DOHH2 (cell line): ENCODE measurements at regions not wholly inside any gene's neighbourhood (a gene's known extent, or its start where the extent isn't known, plus 50 kb on each side); places are given as distances from the start of the nearest gene placed in this dataset.

Experiments
- CTCF ChIP-seq: fragments of 200-600 bp; sonication (generic); IDR thresholded peaks from one replicate; pipeline ENCODE4 v1.5.1; 2014; ENCODE audit warnings: antibody characterized with exemption, mild to moderate bottlenecking, low read depth, low read length; ENCODE audit not compliant: poor library complexity, severe bottlenecking
- EZH2phosphoT487 ChIP-seq: fragments of 200-600 bp; sonication (generic); IDR thresholded peaks from 2 replicates; pipeline ENCODE4 v1.6.1; 2017; ENCODE audit warnings: borderline replicate concordance, mild to moderate bottlenecking, antibody characterized with exemption, low read length, moderate library complexity, mixed read lengths

- TF ChIP-seq CTCF (no peak), EZH2phosphoT487 (no peak)
These were observed 113.9 kb upstream of the ZNF648 start for GRCh38 chr1:182175361-182175931.
